K562 (cell line): ENCODE measurements at regions not wholly inside any gene's neighbourhood (a gene's known extent, or its start where the extent isn't known, plus 50 kb on each side); places are given as distances from the start of the nearest gene placed in this dataset.

Experiments
- ATAC-seq: fragments of 200-7000 bp; cut with Tn5 transposase; 3 replicates; pipeline ENCODE4 v1.9.1; 2020; ENCODE audit warnings: moderate library complexity
- BruUV-seq: library from RNA; stranded (reverse); fragments of 400-500 nt; replicated peaks from 2 replicates; lab custom pipeline; 2021; lab: Mats Ljungman, UMichigan
- CTCF ChIA-PET: fragments of 300-600 bp; formaldehyde crosslinking; extraction: SDS; loops from one replicate; lab custom pipeline; 2021; ENCODE audit warnings: low intra/inter-chr PET ratio; lab: Yijun Ruan, JAX
- POLR2A ChIA-PET: fragments of 300-600, 350-650 bp; sonication (Branson Sonifier 250); formaldehyde crosslinking; extraction: SDS; loops from one replicate; lab custom pipeline; 2021; ENCODE audit warnings: antibody characterized with exemption, inconsistent platforms; lab: Yijun Ruan, JAX
- DNase-seq, 4 experiments: peaks; one replicate each; pipeline versions ENCODE4 v3.0.0 to v3.0.0-alpha.2; 2011 to 2018; ENCODE audit warnings: low spot score in 3 of 4, mixed read lengths in 3 of 4; ENCODE audit errors: extremely low read depth in 1 of 4
- FAIRE-seq: peaks from 2 replicates; lab custom pipeline; 2011; peaks lifted over from hg19 to GRCh38; lab: Jason Lieb, UNC
- H2AFZ ChIP-seq: 2 replicates; pipeline ENCODE4 v1.6.0; 2011; ENCODE audit warnings: low read depth, low read length, control low read depth, inconsistent platforms
- H3K27ac ChIP-seq: fragments of 200-600 bp; 3 replicates; pipeline ENCODE4 v1.8.0; 2011; ENCODE audit warnings: low read depth, mild to moderate bottlenecking, control low read depth, inconsistent platforms, low read length, moderate library complexity, mixed read lengths; ENCODE audit errors: extremely low read depth
- H3K27me3 ChIP-seq, 2 experiments: fragments of 300-600 bp in 1 of 2; 2 replicates in 1 of 2; 3 replicates in 1 of 2; pipeline versions ENCODE4 v1.6.0 to v1.8.0; 2011; ENCODE audit warnings: inconsistent platforms in 2 of 2, low read length in 2 of 2, mild to moderate bottlenecking in 1 of 2, mixed read lengths in 1 of 2, moderate library complexity in 1 of 2; ENCODE audit not compliant: control insufficient read depth in 2 of 2, insufficient read depth in 2 of 2
- H3K36me3 ChIP-seq: fragments of 300-600 bp; 3 replicates; pipeline ENCODE4 v1.8.0; 2011; ENCODE audit warnings: mild to moderate bottlenecking, low read length, inconsistent platforms; ENCODE audit not compliant: control insufficient read depth, insufficient read depth
- H3K4me1 ChIP-seq, 2 experiments: fragments of 200-600 bp in 1 of 2; replicated peaks in 1 of 2; 2 replicates in 1 of 2; 3 replicates in 1 of 2; pipeline versions ENCODE4 v1.5.1 to v1.8.0; 2011; ENCODE audit warnings: inconsistent platforms in 2 of 2, low read length in 2 of 2, mild to moderate bottlenecking in 1 of 2, mixed read lengths in 1 of 2, moderate library complexity in 1 of 2; ENCODE audit not compliant: control insufficient read depth in 2 of 2, insufficient read depth in 2 of 2
- H3K4me2 ChIP-seq: 2 replicates; pipeline ENCODE4 v1.6.1; 2011; ENCODE audit warnings: low read length, control low read depth, inconsistent platforms, mixed read lengths; ENCODE audit not compliant: insufficient read depth
- H3K4me3 ChIP-seq: fragments of 200-600 bp; sonication (generic), shearing (Covaris generic); 2 replicates; pipeline ENCODE4 v1.5.1; 2016; ENCODE audit warnings: control low read depth, inconsistent platforms
- H3K79me2 ChIP-seq: fragments of 200-600 bp; 3 replicates; pipeline ENCODE4 v1.8.0; 2011; ENCODE audit warnings: low read length, inconsistent platforms; ENCODE audit not compliant: control insufficient read depth, insufficient read depth
- H3K9ac ChIP-seq, 2 experiments: 2 replicates each; pipeline versions ENCODE4 v1.6.0 to v1.6.1; 2011; ENCODE audit warnings: low read depth in 2 of 2, low read length in 2 of 2, control low read depth in 1 of 2, inconsistent platforms in 1 of 2, mild to moderate bottlenecking in 1 of 2, mixed read lengths in 1 of 2; ENCODE audit not compliant: insufficient read depth in 1 of 2
- H3K9me1 ChIP-seq: one replicate; pipeline ENCODE4 v1.6.0; 2011; ENCODE audit warnings: inconsistent platforms, mild to moderate bottlenecking, low read length, moderate library complexity; ENCODE audit not compliant: control insufficient read depth, insufficient read depth
- H3K9me3 ChIP-seq: replicated peaks from 2 replicates; pipeline ENCODE4 v1.5.1; 2011; ENCODE audit warnings: low read depth, low read length, inconsistent platforms; ENCODE audit not compliant: control insufficient read depth, insufficient read depth
- H4K20me1 ChIP-seq: replicated peaks from 2 replicates; pipeline ENCODE4 v1.6.1; 2011; ENCODE audit warnings: low read length, inconsistent platforms, mixed read lengths; ENCODE audit not compliant: control insufficient read depth, insufficient read depth
- EP400 ChIP-seq: fragments of 450-650 bp; IDR thresholded peaks from 2 replicates; pipeline ENCODE4 v1.6.1; 2017; ENCODE audit warnings: antibody characterized with exemption, mild to moderate bottlenecking, moderate library complexity
- ERF ChIP-seq: fragments of 450-650 bp; formaldehyde crosslinking; IDR thresholded peaks from 2 replicates; pipeline ENCODE4 v1.4.0; 2020; ENCODE audit warnings: mild to moderate bottlenecking, mixed read lengths
- HEY1 ChIP-seq: fragments of 250-450 bp; sonication (Bioruptor Pico); IDR thresholded peaks from 2 replicates; pipeline ENCODE4 v1.5.0; 2020; ENCODE audit warnings: mild to moderate bottlenecking, moderate library complexity, borderline replicate concordance
- ILK ChIP-seq: fragments of 450-650 bp; IDR thresholded peaks from 2 replicates; pipeline ENCODE4 v1.6.1; 2016; ENCODE audit warnings: missing genetic modification characterization, low read depth, mild to moderate bottlenecking, missing compliant biosample characterization, moderate library complexity, borderline replicate concordance
- MLX ChIP-seq, 2 experiments: fragments of 450-650 bp in 1 of 2; sonication (generic) in 1 of 2; formaldehyde crosslinking; conservative IDR thresholded peaks; 2 replicates each; pipeline versions ENCODE4 v1.4.0 to v1.8.1; 2020 to 2022; ENCODE audit warnings: mild to moderate bottlenecking in 1 of 2, missing genetic modification reagents in 1 of 2
- MTF1 ChIP-seq: fragments of 250-450 bp; sonication (Bioruptor Pico); IDR thresholded peaks from 2 replicates; pipeline ENCODE4 v1.9.0; 2021; ENCODE audit warnings: moderate library complexity, mild to moderate bottlenecking, inconsistent platforms, borderline replicate concordance
- NR0B1 ChIP-seq: fragments of 450-650 bp; IDR thresholded peaks from one replicate; pipeline ENCODE4 v1.6.1; 2018; ENCODE audit warnings: mild to moderate bottlenecking, moderate library complexity; ENCODE audit not compliant: partially characterized antibody
- SLC30A9 ChIP-seq: fragments of 250-450 bp; sonication (Bioruptor Pico); IDR thresholded peaks from 2 replicates; pipeline ENCODE4 v1.8.0; 2022; ENCODE audit warnings: mild to moderate bottlenecking, moderate library complexity
- SP2 ChIP-seq: IDR thresholded peaks from 2 replicates; pipeline ENCODE4 v1.6.1; 2011; ENCODE audit warnings: mild to moderate bottlenecking, low read depth, low read length, moderate library complexity; ENCODE audit not compliant: poor library complexity, severe bottlenecking; ENCODE audit errors: extremely low read depth
- TCF3 ChIP-seq: sonication (generic); formaldehyde crosslinking; IDR thresholded peaks from 2 replicates; pipeline ENCODE4 v1.4.0; 2020; ENCODE audit warnings: mild to moderate bottlenecking, missing genetic modification reagents
- TOE1 ChIP-seq, 2 experiments: fragments of 450-650 bp in 1 of 2; sonication (generic) in 1 of 2; formaldehyde crosslinking in 1 of 2; IDR thresholded peaks; 2 replicates each; pipeline versions ENCODE4 v1.7.1 to v1.8.0; 2016 to 2022; ENCODE audit warnings: borderline replicate concordance in 2 of 2, mild to moderate bottlenecking in 2 of 2, antibody characterized with exemption in 1 of 2, inconsistent platforms in 1 of 2, low read depth in 1 of 2, missing genetic modification reagents in 1 of 2, moderate library complexity in 1 of 2
- ZNF277 ChIP-seq: fragments of 250-450 bp; sonication (Bioruptor Pico); IDR thresholded peaks from 2 replicates; pipeline ENCODE4 v1.8.0; 2022; ENCODE audit warnings: inconsistent platforms, mild to moderate bottlenecking, moderate library complexity, borderline replicate concordance
- ZNF324 ChIP-seq: fragments of 250-450 bp; sonication (Bioruptor Pico); IDR thresholded peaks from 2 replicates; pipeline ENCODE4 v1.4.0; 2020; ENCODE audit warnings: mild to moderate bottlenecking
- WGBS: fragments of 100-300 bp; shearing (Covaris generic); methylation state at CpG from one replicate; pipeline ENCODE4 v1.1.6; 2016; ENCODE audit warnings: low coverage, mixed read lengths; ENCODE audit not compliant: insufficient coverage; ENCODE audit errors: missing lambda C conversion rate; 5-methylcytosine and 5-hydroxymethylcytosine counted together
- in situ Hi-C: fragments of 300-500 bp; cut with MboI; formaldehyde crosslinking; loops from 4 replicates; pipeline ENCODE4 v1.15.0; 2018; ENCODE audit warnings: inconsistent platforms, mixed read lengths
- intact Hi-C: fragments of 100-400 bp; cut with micrococcal nuclease; formaldehyde crosslinking; loops from 2 replicates; pipeline ENCODE4 v1.14.2; 2022

GRCh38 chr4:32261196-32261595 is 1541.0 kb downstream of the PCDH7 start (continued):
- TF ChIP-seq MTF1 (CRISPR knock-in tag) (no peak), SP2 (no peak), ZNF324 (no peak), NR0B1 (no peak), MLX (CRISPR knock-in tag; conservative IDR thresholded peaks at IDR 0.05) (no peak), TCF3 (CRISPR knock-in tag) (no peak), EP400 (no peak), SLC30A9 (CRISPR knock-in tag) (no peak), ILK (tag) (no peak)

GRCh38 chr4:32268863-32269262 is 1548.7 kb downstream of the PCDH7 start:
- TF ChIP-seq TOE1 (IDR thresholded peaks at IDR 0.05; ENCODE audit: borderline replicate concordance) (no peak), TOE1 (CRISPR knock-in tag; IDR thresholded peaks at IDR 0.05; ENCODE audit: borderline replicate concordance, low read depth) (no peak), ERF (no peak), HEY1 (CRISPR knock-in tag) (no peak), ZNF277 (CRISPR knock-in tag) (no peak)
- ATAC-seq (no peak), FAIRE-seq (no peak), DNase-seq (no peak)
- H3K27ac ChIP-seq, result no peak overlapping the region
- no peaks in the 10 kb centered on the region for H3K27me3 ChIP-seq
- H3K4me2 ChIP-seq, result no peak overlapping the region
- intact Hi-C loops, result no loop called here
- no peaks in the 10 kb centered on the region for H3K9me3 ChIP-seq
- H2AFZ ChIP-seq, result no peak overlapping the region
- no peaks in the 10 kb centered on the region for H3K79me2 ChIP-seq
- no peak overlapping the region for H3K4me3 ChIP-seq
- POLR2A ChIA-PET, result no interaction called here
- WGBS, result 4% methylated on average over 1 of the region's 1 CpG
- BruUV-seq, result no TSS peak
- H3K4me1 ChIP-seq, result no peaks in the 10 kb centered on the region
- no peaks in the 10 kb centered on the region for H3K9me1 ChIP-seq
- H3K36me3 ChIP-seq, result no peaks in the 10 kb centered on the region
- H3K9ac ChIP-seq, result no peak overlapping the region
- CTCF ChIA-PET, result no interaction called here
- in situ Hi-C loops, result no loop called here
- H4K20me1 ChIP-seq, result no peaks in the 10 kb centered on the region
